H1 (cell line): ENCODE measurements at regions not wholly inside any gene's neighbourhood (a gene's known extent, or its start where the extent isn't known, plus 50 kb on each side); places are given as distances from the start of the nearest gene placed in this dataset.

ENCODE experiments used
- BRCA1 ChIP-seq: IDR thresholded peaks from 2 replicates; pipeline ENCODE4 v1.6.1; 2012; ENCODE audit warnings: low read depth, low read length, improper control_type of control experiment
- EGR1 ChIP-seq: IDR thresholded peaks from 2 replicates; pipeline ENCODE4 v1.6.1; 2011; ENCODE audit warnings: low read depth, low read length, borderline replicate concordance
- FOSL1 ChIP-seq: IDR thresholded peaks from 2 replicates; pipeline ENCODE4 v1.6.1; 2011; ENCODE audit warnings: mild to moderate bottlenecking, low read depth, low read length, moderate library complexity; ENCODE audit not compliant: insufficient read depth
- HDAC6 ChIP-seq: IDR thresholded peaks from one replicate; pipeline ENCODE4 v1.7.1; 2012; ENCODE audit warnings: low read depth, mild to moderate bottlenecking, inconsistent platforms, low read length, moderate library complexity
- MAFK ChIP-seq: IDR thresholded peaks from 2 replicates; pipeline ENCODE4 v1.6.1; 2012; ENCODE audit warnings: low read depth, mild to moderate bottlenecking, improper control_type of control experiment, low read length
- NRF1 ChIP-seq: IDR thresholded peaks from 2 replicates; pipeline ENCODE4 v1.6.1; 2011; ENCODE audit warnings: mild to moderate bottlenecking, low read depth, low read length, improper control_type of control experiment
- TF ChIP-seq, protein P1 (sequence below): fragments of 300-600 bp; sonication (generic); IDR thresholded peaks from 2 replicates; pipeline ENCODE4 v1.7.1; 2012; ENCODE audit warnings: low read length, moderate library complexity, mild to moderate bottlenecking, inconsistent platforms; ENCODE audit not compliant: insufficient replicate concordance
- TF ChIP-seq, protein P2 (sequence below): IDR thresholded peaks from 2 replicates; pipeline ENCODE4 v1.6.1; 2011; ENCODE audit warnings: low read depth, mild to moderate bottlenecking, low read length; ENCODE audit not compliant: insufficient read depth

DNA sequence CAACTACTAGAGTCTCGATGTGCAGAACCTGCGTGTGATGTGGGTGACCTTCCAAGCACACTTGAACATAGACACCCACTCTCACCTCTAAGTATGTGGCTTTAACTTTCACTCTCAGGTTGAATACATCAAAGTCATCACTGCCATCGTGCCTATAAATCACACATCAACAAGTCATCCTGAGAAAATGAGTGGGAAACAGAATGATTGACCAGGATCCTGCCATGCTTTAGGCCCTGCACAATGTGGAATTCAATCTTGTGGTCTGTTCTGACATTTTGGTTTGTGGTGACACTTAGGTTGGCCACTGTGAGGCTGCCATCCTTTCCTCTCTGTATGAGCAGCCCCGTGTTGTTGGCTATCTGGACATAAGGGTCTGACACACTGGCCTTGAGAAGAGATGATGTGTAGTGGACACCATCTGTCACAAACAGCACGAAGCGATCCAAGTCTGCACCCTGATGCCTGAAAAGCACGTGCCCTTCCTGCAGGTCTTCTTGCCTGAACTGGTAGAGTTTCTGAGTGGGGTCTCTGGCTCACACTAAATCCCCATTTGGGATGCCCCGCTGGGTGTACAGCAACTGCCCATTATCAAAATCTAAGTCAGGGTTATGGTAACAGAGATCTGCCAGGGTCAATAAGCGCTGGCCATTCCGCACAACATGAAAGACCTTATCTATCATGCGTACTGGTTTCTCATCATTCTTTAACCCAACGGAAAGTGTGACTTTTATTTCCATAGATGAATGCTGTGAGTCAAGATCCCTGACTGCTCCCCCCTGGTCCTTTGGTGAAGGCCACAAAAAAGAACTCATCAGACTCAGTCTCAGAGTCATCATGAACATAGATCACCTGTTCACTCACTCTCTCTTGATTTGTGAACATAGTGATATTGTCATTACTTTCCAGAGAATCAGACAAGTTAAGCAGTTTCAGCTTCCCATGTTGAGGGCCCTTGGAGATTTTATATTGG, 116.6 kb downstream of the ESM1 start (continued):
- TF ChIP-seq, protein P1, sequence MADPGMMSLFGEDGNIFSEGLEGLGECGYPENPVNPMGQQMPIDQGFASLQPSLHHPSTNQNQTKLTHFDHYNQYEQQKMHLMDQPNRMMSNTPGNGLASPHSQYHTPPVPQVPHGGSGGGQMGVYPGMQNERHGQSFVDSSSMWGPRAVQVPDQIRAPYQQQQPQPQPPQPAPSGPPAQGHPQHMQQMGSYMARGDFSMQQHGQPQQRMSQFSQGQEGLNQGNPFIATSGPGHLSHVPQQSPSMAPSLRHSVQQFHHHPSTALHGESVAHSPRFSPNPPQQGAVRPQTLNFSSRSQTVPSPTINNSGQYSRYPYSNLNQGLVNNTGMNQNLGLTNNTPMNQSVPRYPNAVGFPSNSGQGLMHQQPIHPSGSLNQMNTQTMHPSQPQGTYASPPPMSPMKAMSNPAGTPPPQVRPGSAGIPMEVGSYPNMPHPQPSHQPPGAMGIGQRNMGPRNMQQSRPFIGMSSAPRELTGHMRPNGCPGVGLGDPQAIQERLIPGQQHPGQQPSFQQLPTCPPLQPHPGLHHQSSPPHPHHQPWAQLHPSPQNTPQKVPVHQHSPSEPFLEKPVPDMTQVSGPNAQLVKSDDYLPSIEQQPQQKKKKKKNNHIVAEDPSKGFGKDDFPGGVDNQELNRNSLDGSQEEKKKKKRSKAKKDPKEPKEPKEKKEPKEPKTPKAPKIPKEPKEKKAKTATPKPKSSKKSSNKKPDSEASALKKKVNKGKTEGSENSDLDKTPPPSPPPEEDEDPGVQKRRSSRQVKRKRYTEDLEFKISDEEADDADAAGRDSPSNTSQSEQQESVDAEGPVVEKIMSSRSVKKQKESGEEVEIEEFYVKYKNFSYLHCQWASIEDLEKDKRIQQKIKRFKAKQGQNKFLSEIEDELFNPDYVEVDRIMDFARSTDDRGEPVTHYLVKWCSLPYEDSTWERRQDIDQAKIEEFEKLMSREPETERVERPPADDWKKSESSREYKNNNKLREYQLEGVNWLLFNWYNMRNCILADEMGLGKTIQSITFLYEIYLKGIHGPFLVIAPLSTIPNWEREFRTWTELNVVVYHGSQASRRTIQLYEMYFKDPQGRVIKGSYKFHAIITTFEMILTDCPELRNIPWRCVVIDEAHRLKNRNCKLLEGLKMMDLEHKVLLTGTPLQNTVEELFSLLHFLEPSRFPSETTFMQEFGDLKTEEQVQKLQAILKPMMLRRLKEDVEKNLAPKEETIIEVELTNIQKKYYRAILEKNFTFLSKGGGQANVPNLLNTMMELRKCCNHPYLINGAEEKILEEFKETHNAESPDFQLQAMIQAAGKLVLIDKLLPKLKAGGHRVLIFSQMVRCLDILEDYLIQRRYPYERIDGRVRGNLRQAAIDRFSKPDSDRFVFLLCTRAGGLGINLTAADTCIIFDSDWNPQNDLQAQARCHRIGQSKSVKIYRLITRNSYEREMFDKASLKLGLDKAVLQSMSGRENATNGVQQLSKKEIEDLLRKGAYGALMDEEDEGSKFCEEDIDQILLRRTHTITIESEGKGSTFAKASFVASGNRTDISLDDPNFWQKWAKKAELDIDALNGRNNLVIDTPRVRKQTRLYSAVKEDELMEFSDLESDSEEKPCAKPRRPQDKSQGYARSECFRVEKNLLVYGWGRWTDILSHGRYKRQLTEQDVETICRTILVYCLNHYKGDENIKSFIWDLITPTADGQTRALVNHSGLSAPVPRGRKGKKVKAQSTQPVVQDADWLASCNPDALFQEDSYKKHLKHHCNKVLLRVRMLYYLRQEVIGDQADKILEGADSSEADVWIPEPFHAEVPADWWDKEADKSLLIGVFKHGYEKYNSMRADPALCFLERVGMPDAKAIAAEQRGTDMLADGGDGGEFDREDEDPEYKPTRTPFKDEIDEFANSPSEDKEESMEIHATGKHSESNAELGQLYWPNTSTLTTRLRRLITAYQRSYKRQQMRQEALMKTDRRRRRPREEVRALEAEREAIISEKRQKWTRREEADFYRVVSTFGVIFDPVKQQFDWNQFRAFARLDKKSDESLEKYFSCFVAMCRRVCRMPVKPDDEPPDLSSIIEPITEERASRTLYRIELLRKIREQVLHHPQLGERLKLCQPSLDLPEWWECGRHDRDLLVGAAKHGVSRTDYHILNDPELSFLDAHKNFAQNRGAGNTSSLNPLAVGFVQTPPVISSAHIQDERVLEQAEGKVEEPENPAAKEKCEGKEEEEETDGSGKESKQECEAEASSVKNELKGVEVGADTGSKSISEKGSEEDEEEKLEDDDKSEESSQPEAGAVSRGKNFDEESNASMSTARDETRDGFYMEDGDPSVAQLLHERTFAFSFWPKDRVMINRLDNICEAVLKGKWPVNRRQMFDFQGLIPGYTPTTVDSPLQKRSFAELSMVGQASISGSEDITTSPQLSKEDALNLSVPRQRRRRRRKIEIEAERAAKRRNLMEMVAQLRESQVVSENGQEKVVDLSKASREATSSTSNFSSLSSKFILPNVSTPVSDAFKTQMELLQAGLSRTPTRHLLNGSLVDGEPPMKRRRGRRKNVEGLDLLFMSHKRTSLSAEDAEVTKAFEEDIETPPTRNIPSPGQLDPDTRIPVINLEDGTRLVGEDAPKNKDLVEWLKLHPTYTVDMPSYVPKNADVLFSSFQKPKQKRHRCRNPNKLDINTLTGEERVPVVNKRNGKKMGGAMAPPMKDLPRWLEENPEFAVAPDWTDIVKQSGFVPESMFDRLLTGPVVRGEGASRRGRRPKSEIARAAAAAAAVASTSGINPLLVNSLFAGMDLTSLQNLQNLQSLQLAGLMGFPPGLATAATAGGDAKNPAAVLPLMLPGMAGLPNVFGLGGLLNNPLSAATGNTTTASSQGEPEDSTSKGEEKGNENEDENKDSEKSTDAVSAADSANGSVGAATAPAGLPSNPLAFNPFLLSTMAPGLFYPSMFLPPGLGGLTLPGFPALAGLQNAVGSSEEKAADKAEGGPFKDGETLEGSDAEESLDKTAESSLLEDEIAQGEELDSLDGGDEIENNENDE, result no peak
- TF ChIP-seq HDAC6 (no peak), EGR1 (no peak), FOSL1 (no peak), NRF1 (no peak), MAFK (no peak), BRCA1 (no peak)
- TF ChIP-seq, protein P2, sequence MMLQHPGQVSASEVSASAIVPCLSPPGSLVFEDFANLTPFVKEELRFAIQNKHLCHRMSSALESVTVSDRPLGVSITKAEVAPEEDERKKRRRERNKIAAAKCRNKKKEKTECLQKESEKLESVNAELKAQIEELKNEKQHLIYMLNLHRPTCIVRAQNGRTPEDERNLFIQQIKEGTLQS, result no peak
